ENCODE measurements at regions not wholly inside any gene's neighbourhood (a gene's known extent, or its start where the extent isn't known, plus 50 kb on each side); places are given as distances from the start of the nearest gene placed in this dataset.

- WGBS, 2 donors = 44 to 52% methylated on average over 5 of the region's 5 CpGs
- intact Hi-C loops (cut with DNase I; ENCODE audit: low total_unique reads) = no loop called here
- TF ChIP-seq CTCF (IDR thresholded peaks at IDR 0.05) (no peak), POLR2A (IDR thresholded peaks at IDR 0.05) (no peak)
Observed at GRCh38 chr5:145056800-145057199, 778.3 kb downstream of the PRELID2 start.

GRCh38 chr5:145050181-145050580, 785.0 kb downstream of the PRELID2 start:
- no peak overlapping the region for H3K4me3 ChIP-seq (ENCODE audit: low read depth, poor library complexity, severe bottlenecking)
- 66 to 67% methylated on average over 1 of the region's 1 CpG for WGBS, 2 donors
- intact Hi-C loops (cut with DNase I; ENCODE audit: low total_unique reads) = no loop called here
- no peak for DNase-seq (ENCODE audit: low spot score in 2 of 2)
- TF ChIP-seq POLR2A (IDR thresholded peaks at IDR 0.05) (no peak), CTCF (IDR thresholded peaks at IDR 0.05) (no peak)

More at GRCh38 chr5:145056800-145057199, 778.3 kb downstream of the PRELID2 start:
- H3K4me3 ChIP-seq (ENCODE audit: low read depth, poor library complexity, severe bottlenecking) = no peak overlapping the region
- DNase-seq (ENCODE audit: low spot score in 2 of 2) = no peak

- WGBS, 2 donors = 84 to 86% methylated on average over 1 of the region's 1 CpG
Observed at GRCh38 chr5:145044970-145045369, 790.2 kb downstream of the PRELID2 start.

GRCh38 chr5:145028626-145029025, 806.5 kb downstream of the PRELID2 start:
- H3K4me3 ChIP-seq (ENCODE audit: low read depth, poor library complexity, severe bottlenecking) = no peak overlapping the region
- intact Hi-C loops (cut with DNase I; ENCODE audit: low total_unique reads) = no loop called here
- 83 to 85% methylated on average over 1 of the region's 1 CpG for WGBS, 2 donors
- TF ChIP-seq CTCF (IDR thresholded peaks at IDR 0.05) (no peak), POLR2A (IDR thresholded peaks at IDR 0.05) (no peak)
- no peak for DNase-seq (ENCODE audit: low spot score in 2 of 2)

More at GRCh38 chr5:145044970-145045369, 790.2 kb downstream of the PRELID2 start:
- TF ChIP-seq POLR2A (IDR thresholded peaks at IDR 0.05) (no peak), CTCF (IDR thresholded peaks at IDR 0.05) (no peak)
- intact Hi-C loops (cut with DNase I; ENCODE audit: low total_unique reads) = no loop called here
- DNase-seq (ENCODE audit: low spot score in 2 of 2) = no peak
- no peak overlapping the region for H3K4me3 ChIP-seq (ENCODE audit: low read depth, poor library complexity, severe bottlenecking)

GRCh38 chr5:145027286-145027685, 807.9 kb downstream of the PRELID2 start:
- no peak for TF ChIP-seq CTCF (IDR thresholded peaks at IDR 0.05)
- no peak for TF ChIP-seq POLR2A (IDR thresholded peaks at IDR 0.05)
- intact Hi-C loops (cut with DNase I; ENCODE audit: low total_unique reads) = no loop called here
- H3K4me3 ChIP-seq (ENCODE audit: low read depth, poor library complexity, severe bottlenecking) = no peak overlapping the region
- DNase-seq (ENCODE audit: low spot score in 2 of 2) = no peak

- intact Hi-C loops (cut with DNase I; ENCODE audit: low total_unique reads) = no loop called here
- TF ChIP-seq CTCF (IDR thresholded peaks at IDR 0.05) (no peak), POLR2A (IDR thresholded peaks at IDR 0.05) (no peak)
- no peak for DNase-seq (ENCODE audit: low spot score in 2 of 2)
- WGBS, 2 donors = 73 to 74% methylated on average over 3 of the region's 3 CpGs
- H3K4me3 ChIP-seq (ENCODE audit: low read depth, poor library complexity, severe bottlenecking) = no peak overlapping the region
Observed at GRCh38 chr5:145025775-145026174, 809.4 kb downstream of the PRELID2 start.
